ENCODE measurements at regions not wholly inside any gene's neighbourhood (a gene's known extent, or its start where the extent isn't known, plus 50 kb on each side); places are given as distances from the start of the nearest gene placed in this dataset.

- no peak overlapping the region for H3K9ac ChIP-seq
- H3K4me2 ChIP-seq (ENCODE audit: low read length): no peak overlapping the region
- H3K4me3 ChIP-seq (ENCODE audit: low read depth, low read length): no peak overlapping the region
- no peaks in the 10 kb centered on the region for H3K4me1 ChIP-seq
- no peak for TF ChIP-seq CTCF (IDR thresholded peaks at IDR 0.05)
- H2AFZ ChIP-seq: no peak overlapping the region
- no peaks in the 10 kb centered on the region for H3K36me3 ChIP-seq (ENCODE audit: control insufficient read depth, insufficient read depth, low read length)
- H3K9me3 ChIP-seq (ENCODE audit: control insufficient read depth, low read length): no peaks in the 10 kb centered on the region
- no peak overlapping the region for H3K27ac ChIP-seq
- H3K27me3 ChIP-seq (ENCODE audit: control insufficient read depth, insufficient read depth, low read length): no peaks in the 10 kb centered on the region
- H3K79me2 ChIP-seq: no peaks in the 10 kb centered on the region
Measured at GRCh38 chr22:34973016-34973415, 92.9 kb upstream of the ISX start.

GRCh38 chr22:34973926-34974325, 92.0 kb upstream of the ISX start:
- Histone ChIP-seq H3K36me3 (ENCODE audit: control insufficient read depth, insufficient read depth, low read length) (no peaks in the 10 kb centered on the region), H3K9me3 (ENCODE audit: control insufficient read depth, low read length) (no peaks in the 10 kb centered on the region), H3K27me3 (ENCODE audit: control insufficient read depth, insufficient read depth, low read length) (no peaks in the 10 kb centered on the region), H3K4me3 (ENCODE audit: low read depth, low read length) (no peak overlapping the region), H3K9ac (no peak overlapping the region), H3K27ac (no peak overlapping the region), H2AFZ (no peak overlapping the region), H3K79me2 (no peaks in the 10 kb centered on the region), H3K4me2 (ENCODE audit: low read length) (no peak overlapping the region), H3K4me1 (no peaks in the 10 kb centered on the region)
- no peak for TF ChIP-seq CTCF (IDR thresholded peaks at IDR 0.05)

- Histone ChIP-seq H3K9ac (no peak overlapping the region), H2AFZ (no peak overlapping the region), H3K4me2 (ENCODE audit: low read length) (no peak overlapping the region), H3K27me3 (ENCODE audit: control insufficient read depth, insufficient read depth, low read length) (no peaks in the 10 kb centered on the region), H3K79me2 (no peaks in the 10 kb centered on the region), H3K36me3 (ENCODE audit: control insufficient read depth, insufficient read depth, low read length) (no peaks in the 10 kb centered on the region), H3K27ac (no peak overlapping the region), H3K9me3 (ENCODE audit: control insufficient read depth, low read length) (no peaks in the 10 kb centered on the region), H3K4me3 (ENCODE audit: low read depth, low read length) (no peak overlapping the region), H3K4me1 (no peaks in the 10 kb centered on the region)
- TF ChIP-seq CTCF (IDR thresholded peaks at IDR 0.05): no peak
Measured at GRCh38 chr22:34975721-34976120, 90.2 kb upstream of the ISX start.

GRCh38 chr22:34976474-34976873, 89.5 kb upstream of the ISX start:
- Histone ChIP-seq H3K4me1 (no peaks in the 10 kb centered on the region), H3K27ac (no peak overlapping the region), H3K36me3 (ENCODE audit: control insufficient read depth, insufficient read depth, low read length) (no peaks in the 10 kb centered on the region), H3K9ac (no peak overlapping the region), H3K4me2 (ENCODE audit: low read length) (no peak overlapping the region), H3K79me2 (no peaks in the 10 kb centered on the region), H2AFZ (no peak overlapping the region), H3K4me3 (ENCODE audit: low read depth, low read length) (no peak overlapping the region), H3K27me3 (ENCODE audit: control insufficient read depth, insufficient read depth, low read length) (no peaks in the 10 kb centered on the region), H3K9me3 (ENCODE audit: control insufficient read depth, low read length) (no peaks in the 10 kb centered on the region)
- TF ChIP-seq CTCF (IDR thresholded peaks at IDR 0.05): no peak

GRCh38 chr22:34976886-34977285, 89.1 kb upstream of the ISX start:
- Histone ChIP-seq H3K9ac (no peak overlapping the region), H3K79me2 (no peaks in the 10 kb centered on the region), H3K9me3 (ENCODE audit: control insufficient read depth, low read length) (no peaks in the 10 kb centered on the region), H3K36me3 (ENCODE audit: control insufficient read depth, insufficient read depth, low read length) (no peaks in the 10 kb centered on the region), H3K4me3 (ENCODE audit: low read depth, low read length) (no peak overlapping the region), H2AFZ (no peak overlapping the region), H3K27ac (no peak overlapping the region), H3K4me1 (no peaks in the 10 kb centered on the region), H3K4me2 (ENCODE audit: low read length) (no peak overlapping the region), H3K27me3 (ENCODE audit: control insufficient read depth, insufficient read depth, low read length) (no peaks in the 10 kb centered on the region)
- TF ChIP-seq CTCF (IDR thresholded peaks at IDR 0.05): no peak
